A549 (cell line): ENCODE measurements at regions not wholly inside any gene's neighbourhood (a gene's known extent, or its start where the extent isn't known, plus 50 kb on each side); places are given as distances from the start of the nearest gene placed in this dataset.

Experiments
- ATAC-seq, 2 experiments: fragments of 200-7000 bp in 1 of 2; fragments of >200 bp in 1 of 2; cut with Nextera tagmentation in 1 of 2; cut with Tn5 transposase in 1 of 2; 3 replicates each; pipeline versions ENCODE4 v1.8.0 to v1.9.1; 2018 to 2020; ENCODE audit warnings: mild to moderate bottlenecking in 1 of 2, moderate library complexity in 1 of 2
- CTCF ChIA-PET: fragments of 300-600 bp; sonication (Branson Sonifier 250); formaldehyde crosslinking; extraction: SDS; loops from one replicate; lab custom pipeline; 2021; ENCODE audit warnings: antibody characterized with exemption, inconsistent platforms; lab: Yijun Ruan, JAX
- POLR2A ChIA-PET: fragments of 350-600 bp; formaldehyde crosslinking; extraction: SDS; loops from one replicate; lab custom pipeline; 2021; ENCODE audit warnings: antibody characterized with exemption, inconsistent platforms; lab: Yijun Ruan, JAX
- DNase-seq, 2 experiments: peaks; one replicate each; pipeline versions ENCODE4 v3.0.0 to v3.0.0-alpha.2; 2011 to 2016; ENCODE audit warnings: low read depth in 1 of 2, low spot score in 1 of 2
- FAIRE-seq: peaks from 2 replicates; lab custom pipeline; 2011; peaks lifted over from hg19 to GRCh38; lab: Jason Lieb, UNC
- H3K27ac ChIP-seq, 2 experiments: fragments of >200 bp; sonication (Bioruptor Twin); formaldehyde crosslinking; 3 replicates each; pipeline ENCODE4 v1.5.1; 2016 to 2017
- H3K4me1 ChIP-seq: fragments of >200 bp; sonication (Bioruptor Twin); formaldehyde crosslinking; 3 replicates; pipeline ENCODE4 v1.6.1; 2016
- H3K4me2 ChIP-seq: fragments of >200 bp; sonication (Bioruptor Twin); formaldehyde crosslinking; 3 replicates; pipeline ENCODE4 v1.6.1; 2016
- H3K4me3 ChIP-seq: fragments of >200 bp; sonication (Bioruptor Twin); formaldehyde crosslinking; 3 replicates; pipeline ENCODE4 v1.5.1; 2016
- H3K9me3 ChIP-seq: fragments of >200 bp; sonication (Bioruptor Twin); formaldehyde crosslinking; 3 replicates; pipeline ENCODE4 v1.6.1; 2016
- CBX2 ChIP-seq: fragments of 200-600 bp; sonication (generic); IDR thresholded peaks from 2 replicates; pipeline ENCODE4 v1.6.1; 2016; ENCODE audit warnings: low read depth, mild to moderate bottlenecking, borderline replicate concordance
- CHD4 ChIP-seq: fragments of 200-600 bp; sonication (generic); IDR thresholded peaks from 2 replicates; pipeline ENCODE4 v1.6.1; 2016; ENCODE audit warnings: antibody characterized with exemption, mild to moderate bottlenecking, borderline replicate concordance
- EHF ChIP-seq: fragments of 250-450 bp; sonication (Bioruptor Pico); IDR thresholded peaks from 2 replicates; pipeline ENCODE4 v1.5.0; 2020; ENCODE audit warnings: mild to moderate bottlenecking
- EHMT2 ChIP-seq: fragments of 200-600 bp; sonication (generic); IDR thresholded peaks from 2 replicates; pipeline ENCODE4 v1.6.1; 2016; ENCODE audit warnings: antibody characterized with exemption, low read depth, mild to moderate bottlenecking, moderate library complexity
- GATA3 ChIP-seq: IDR thresholded peaks from 2 replicates; pipeline ENCODE4 v1.6.1; 2012; ENCODE audit warnings: borderline replicate concordance
- HDAC2 ChIP-seq: fragments of 200-600 bp; sonication (generic); IDR thresholded peaks from 2 replicates; pipeline ENCODE4 v1.6.1; 2016
- KDM5A ChIP-seq: fragments of 200-600 bp; sonication (generic); IDR thresholded peaks from 2 replicates; pipeline ENCODE4 v1.6.1; 2016; ENCODE audit warnings: antibody characterized with exemption, mild to moderate bottlenecking
- NFE2L2 ChIP-seq: fragments of 150-350 bp; conservative IDR thresholded peaks from 2 replicates; pipeline ENCODE4 v1.6.1; 2014; ENCODE audit warnings: low read length
- NPAS2 ChIP-seq: fragments of 250-450 bp; sonication (Bioruptor Pico); IDR thresholded peaks from 2 replicates; pipeline ENCODE4 v1.8.0; 2022; ENCODE audit warnings: mild to moderate bottlenecking, moderate library complexity, borderline replicate concordance
- RFX5 ChIP-seq: fragments of 450-650 bp; IDR thresholded peaks from 2 replicates; pipeline ENCODE4 v1.7.1; 2014; ENCODE audit warnings: antibody characterized with exemption, mild to moderate bottlenecking, moderate library complexity
- SMC3 ChIP-seq: fragments of >200 bp; sonication (Bioruptor Twin); formaldehyde crosslinking; IDR thresholded peaks from 3 replicates; pipeline ENCODE4 v1.6.1; 2018; ENCODE audit warnings: inconsistent platforms
- ZC3H11A ChIP-seq: fragments of 450-650 bp; IDR thresholded peaks from 2 replicates; pipeline ENCODE4 v1.6.1; 2014; ENCODE audit warnings: antibody characterized with exemption, mild to moderate bottlenecking
- ZNF302 ChIP-seq: fragments of 250-450 bp; sonication (Bioruptor Pico); IDR thresholded peaks from 2 replicates; pipeline ENCODE4 v1.9.0; 2021; ENCODE audit warnings: inconsistent platforms, mild to moderate bottlenecking, moderate library complexity
- WGBS: methylation state at CpG from one replicate; pipeline ENCODE4 v1.1.6; 2017; ENCODE audit errors: missing lambda C conversion rate; 5-methylcytosine and 5-hydroxymethylcytosine counted together
- TF ChIP-seq, protein P1 (sequence below): fragments of 200-600 bp; sonication (generic); IDR thresholded peaks from 2 replicates; pipeline ENCODE4 v1.6.1; 2016; ENCODE audit warnings: antibody characterized with exemption, mild to moderate bottlenecking, moderate library complexity
- TF ChIP-seq, protein P2 (sequence below): fragments of >200 bp; sonication (Bioruptor Twin); formaldehyde crosslinking; IDR thresholded peaks from 3 replicates; pipeline ENCODE4 v1.5.1; 2016
- TF ChIP-seq, protein P3 (sequence below): IDR thresholded peaks from 2 replicates; pipeline ENCODE4 v1.6.1; 2012; ENCODE audit warnings: low read depth, borderline replicate concordance
- TF ChIP-seq, protein P4 (sequence below): fragments of 250-450 bp; sonication (Bioruptor Pico); IDR thresholded peaks from 2 replicates; pipeline ENCODE4 v1.5.0; 2020; ENCODE audit warnings: low read depth, mild to moderate bottlenecking, moderate library complexity
- TF ChIP-seq, protein P5 (sequence below): fragments of 450-650 bp; IDR thresholded peaks from 2 replicates; pipeline ENCODE4 v1.6.1; 2014; ENCODE audit warnings: antibody characterized with exemption
- TF ChIP-seq, protein P6 (sequence below): IDR thresholded peaks from 2 replicates; pipeline ENCODE4 v1.6.1; 2012

DNA sequence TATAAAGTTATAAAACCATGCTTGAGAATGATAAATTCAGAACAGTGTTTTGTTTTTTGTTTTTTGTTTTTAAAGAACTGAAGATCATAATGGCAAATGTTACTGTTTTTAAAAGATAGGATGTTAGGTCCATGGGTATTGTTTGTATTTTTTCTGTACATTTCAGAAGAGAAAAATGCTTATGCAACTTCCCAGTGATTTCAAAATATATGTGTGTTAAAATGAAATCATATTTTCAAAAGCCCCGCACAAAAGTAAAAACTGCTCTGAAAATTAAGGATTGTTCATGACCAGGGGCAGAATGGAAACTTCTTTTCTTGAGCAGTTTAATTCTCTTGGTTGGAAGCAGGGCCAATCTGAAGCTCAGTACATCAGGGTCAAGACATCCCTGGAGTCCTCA lies 109.2 kb upstream of the SIRPG start:
- no peak overlapping the region for H3K4me3 ChIP-seq
- no peaks in the 10 kb centered on the region for H3K4me1 ChIP-seq
- no peak for ATAC-seq
- no peak overlapping the region for H3K27ac ChIP-seq
- no peak for FAIRE-seq
- DNase-seq, result no peak
- TF ChIP-seq, protein P1, sequence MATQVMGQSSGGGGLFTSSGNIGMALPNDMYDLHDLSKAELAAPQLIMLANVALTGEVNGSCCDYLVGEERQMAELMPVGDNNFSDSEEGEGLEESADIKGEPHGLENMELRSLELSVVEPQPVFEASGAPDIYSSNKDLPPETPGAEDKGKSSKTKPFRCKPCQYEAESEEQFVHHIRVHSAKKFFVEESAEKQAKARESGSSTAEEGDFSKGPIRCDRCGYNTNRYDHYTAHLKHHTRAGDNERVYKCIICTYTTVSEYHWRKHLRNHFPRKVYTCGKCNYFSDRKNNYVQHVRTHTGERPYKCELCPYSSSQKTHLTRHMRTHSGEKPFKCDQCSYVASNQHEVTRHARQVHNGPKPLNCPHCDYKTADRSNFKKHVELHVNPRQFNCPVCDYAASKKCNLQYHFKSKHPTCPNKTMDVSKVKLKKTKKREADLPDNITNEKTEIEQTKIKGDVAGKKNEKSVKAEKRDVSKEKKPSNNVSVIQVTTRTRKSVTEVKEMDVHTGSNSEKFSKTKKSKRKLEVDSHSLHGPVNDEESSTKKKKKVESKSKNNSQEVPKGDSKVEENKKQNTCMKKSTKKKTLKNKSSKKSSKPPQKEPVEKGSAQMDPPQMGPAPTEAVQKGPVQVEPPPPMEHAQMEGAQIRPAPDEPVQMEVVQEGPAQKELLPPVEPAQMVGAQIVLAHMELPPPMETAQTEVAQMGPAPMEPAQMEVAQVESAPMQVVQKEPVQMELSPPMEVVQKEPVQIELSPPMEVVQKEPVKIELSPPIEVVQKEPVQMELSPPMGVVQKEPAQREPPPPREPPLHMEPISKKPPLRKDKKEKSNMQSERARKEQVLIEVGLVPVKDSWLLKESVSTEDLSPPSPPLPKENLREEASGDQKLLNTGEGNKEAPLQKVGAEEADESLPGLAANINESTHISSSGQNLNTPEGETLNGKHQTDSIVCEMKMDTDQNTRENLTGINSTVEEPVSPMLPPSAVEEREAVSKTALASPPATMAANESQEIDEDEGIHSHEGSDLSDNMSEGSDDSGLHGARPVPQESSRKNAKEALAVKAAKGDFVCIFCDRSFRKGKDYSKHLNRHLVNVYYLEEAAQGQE, result no peak
- TF ChIP-seq, protein P2, sequence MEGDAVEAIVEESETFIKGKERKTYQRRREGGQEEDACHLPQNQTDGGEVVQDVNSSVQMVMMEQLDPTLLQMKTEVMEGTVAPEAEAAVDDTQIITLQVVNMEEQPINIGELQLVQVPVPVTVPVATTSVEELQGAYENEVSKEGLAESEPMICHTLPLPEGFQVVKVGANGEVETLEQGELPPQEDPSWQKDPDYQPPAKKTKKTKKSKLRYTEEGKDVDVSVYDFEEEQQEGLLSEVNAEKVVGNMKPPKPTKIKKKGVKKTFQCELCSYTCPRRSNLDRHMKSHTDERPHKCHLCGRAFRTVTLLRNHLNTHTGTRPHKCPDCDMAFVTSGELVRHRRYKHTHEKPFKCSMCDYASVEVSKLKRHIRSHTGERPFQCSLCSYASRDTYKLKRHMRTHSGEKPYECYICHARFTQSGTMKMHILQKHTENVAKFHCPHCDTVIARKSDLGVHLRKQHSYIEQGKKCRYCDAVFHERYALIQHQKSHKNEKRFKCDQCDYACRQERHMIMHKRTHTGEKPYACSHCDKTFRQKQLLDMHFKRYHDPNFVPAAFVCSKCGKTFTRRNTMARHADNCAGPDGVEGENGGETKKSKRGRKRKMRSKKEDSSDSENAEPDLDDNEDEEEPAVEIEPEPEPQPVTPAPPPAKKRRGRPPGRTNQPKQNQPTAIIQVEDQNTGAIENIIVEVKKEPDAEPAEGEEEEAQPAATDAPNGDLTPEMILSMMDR, result no peak
- TF ChIP-seq ZNF302 (CRISPR knock-in tag) (no peak), KDM5A (no peak), SMC3 (no peak), CBX2 (no peak), HDAC2 (no peak), EHMT2 (no peak), RFX5 (no peak), EHF (CRISPR knock-in tag) (no peak), NFE2L2 (no peak), NPAS2 (CRISPR knock-in tag) (no peak), CHD4 (no peak), ZC3H11A (no peak), GATA3 (no peak)
- TF ChIP-seq, protein P3, sequence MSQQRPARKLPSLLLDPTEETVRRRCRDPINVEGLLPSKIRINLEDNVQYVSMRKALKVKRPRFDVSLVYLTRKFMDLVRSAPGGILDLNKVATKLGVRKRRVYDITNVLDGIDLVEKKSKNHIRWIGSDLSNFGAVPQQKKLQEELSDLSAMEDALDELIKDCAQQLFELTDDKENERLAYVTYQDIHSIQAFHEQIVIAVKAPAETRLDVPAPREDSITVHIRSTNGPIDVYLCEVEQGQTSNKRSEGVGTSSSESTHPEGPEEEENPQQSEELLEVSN, result no peak
- TF ChIP-seq, protein P4, sequence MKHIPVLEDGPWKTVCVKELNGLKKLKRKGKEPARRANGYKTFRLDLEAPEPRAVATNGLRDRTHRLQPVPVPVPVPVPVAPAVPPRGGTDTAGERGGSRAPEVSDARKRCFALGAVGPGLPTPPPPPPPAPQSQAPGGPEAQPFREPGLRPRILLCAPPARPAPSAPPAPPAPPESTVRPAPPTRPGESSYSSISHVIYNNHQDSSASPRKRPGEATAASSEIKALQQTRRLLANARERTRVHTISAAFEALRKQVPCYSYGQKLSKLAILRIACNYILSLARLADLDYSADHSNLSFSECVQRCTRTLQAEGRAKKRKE (CRISPR knock-in tag), result no peak
- TF ChIP-seq, protein P5, sequence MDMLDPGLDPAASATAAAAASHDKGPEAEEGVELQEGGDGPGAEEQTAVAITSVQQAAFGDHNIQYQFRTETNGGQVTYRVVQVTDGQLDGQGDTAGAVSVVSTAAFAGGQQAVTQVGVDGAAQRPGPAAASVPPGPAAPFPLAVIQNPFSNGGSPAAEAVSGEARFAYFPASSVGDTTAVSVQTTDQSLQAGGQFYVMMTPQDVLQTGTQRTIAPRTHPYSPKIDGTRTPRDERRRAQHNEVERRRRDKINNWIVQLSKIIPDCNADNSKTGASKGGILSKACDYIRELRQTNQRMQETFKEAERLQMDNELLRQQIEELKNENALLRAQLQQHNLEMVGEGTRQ, result no peak
- TF ChIP-seq, protein P6, sequence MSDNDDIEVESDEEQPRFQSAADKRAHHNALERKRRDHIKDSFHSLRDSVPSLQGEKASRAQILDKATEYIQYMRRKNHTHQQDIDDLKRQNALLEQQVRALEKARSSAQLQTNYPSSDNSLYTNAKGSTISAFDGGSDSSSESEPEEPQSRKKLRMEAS, result no peak
- CTCF ChIA-PET, result interaction anchor here (0.6 to 12.8 kb wide), 5 partner anchors 11 to 542 kb away, joined by 3 to 179 read pairs (median 4); no protein-coding TSS in a partner anchor
- H3K9me3 ChIP-seq, result no peaks in the 10 kb centered on the region
- 88% methylated on average over 1 of the region's 1 CpG for WGBS
- H3K4me2 ChIP-seq, result no peak overlapping the region
- POLR2A ChIA-PET, result no interaction called here
